ENCODE measurements at regions not wholly inside any gene's neighbourhood (a gene's known extent, or its start where the extent isn't known, plus 50 kb on each side); places are given as distances from the start of the nearest gene placed in this dataset.
"Not testable (repeated sequence)": the region's sequence is repeated elsewhere in the genome, so short reads cannot be mapped to it uniquely, and the experiment has no call there.

DNA sequence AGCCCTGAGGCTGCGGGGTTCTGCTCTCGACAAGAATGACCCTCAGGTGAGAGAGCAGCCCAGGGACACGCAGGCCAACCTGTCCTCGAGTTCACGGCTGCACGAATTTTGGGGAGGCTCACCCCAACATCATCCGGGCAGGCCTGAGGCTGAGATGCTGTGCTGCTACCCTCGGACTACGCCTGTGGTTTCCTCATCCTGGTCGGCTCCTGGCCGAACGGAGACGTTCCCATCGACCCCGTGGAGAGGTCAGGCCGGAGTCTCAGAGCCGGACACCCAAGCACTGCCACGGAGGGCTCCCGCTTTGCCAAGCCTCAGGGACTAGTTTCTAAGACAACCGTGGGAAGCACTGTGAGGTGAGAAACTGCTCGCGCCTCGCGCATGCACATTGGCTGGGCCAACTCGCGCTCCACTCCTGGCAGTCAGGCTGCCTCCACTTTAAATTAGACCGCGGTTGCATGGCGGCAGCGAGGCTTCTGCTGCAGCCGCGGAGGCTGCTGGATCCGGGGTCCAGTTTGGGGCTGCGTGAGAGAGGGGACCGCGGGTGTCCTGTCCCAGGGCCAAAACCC lies 203.4 kb downstream of the ZNF716 start:
- CTCF ChIA-PET (ENCODE audit: low intra/inter-chr PET ratio): no interaction called here
- Histone ChIP-seq H3K4me3 (no peak overlapping the region), H3K27me3 (ENCODE audit: control insufficient read depth in 2 of 2, insufficient read depth in 2 of 2, low read length in 2 of 2) (no peaks in the 10 kb centered on the region), H3K9me1 (ENCODE audit: control insufficient read depth, insufficient read depth, low read length) (no peaks in the 10 kb centered on the region), H3K9ac (ENCODE audit: insufficient read depth in 1 of 2, low read depth in 2 of 2, low read length in 2 of 2) (no peak overlapping the region), H2AFZ (ENCODE audit: low read depth, low read length) (no peak overlapping the region), H3K36me3 (ENCODE audit: control insufficient read depth, insufficient read depth, low read length) (no peaks in the 10 kb centered on the region), H3K9me3 (replicated peaks; ENCODE audit: control insufficient read depth, insufficient read depth, low read depth, low read length) (no peaks in the 10 kb centered on the region), H3K79me2 (ENCODE audit: control insufficient read depth, insufficient read depth, low read length) (no peaks in the 10 kb centered on the region), H4K20me1 (replicated peaks; ENCODE audit: control insufficient read depth, insufficient read depth, low read length) (no peaks in the 10 kb centered on the region), H3K4me1 (replicated peaks in 1 of 2; ENCODE audit: control insufficient read depth in 2 of 2, insufficient read depth in 2 of 2, low read length in 2 of 2) (no peaks in the 10 kb centered on the region), H3K27ac (ENCODE audit: extremely low read depth, low read depth, low read length) (no peak overlapping the region), H3K4me2 (ENCODE audit: insufficient read depth, low read length) (no peak overlapping the region)
- intact Hi-C loops (cut with micrococcal nuclease): no loop called here
- in situ Hi-C loops (cut with MboI): no loop called here
- WGBS (ENCODE audit: insufficient coverage, low coverage, missing lambda C conversion rate): under 1% methylated on average over 30 of the region's 36 CpGs
- no peak for ATAC-seq
- FAIRE-seq: no peak
- TF ChIP-seq PURB (CRISPR knock-in tag; IDR thresholded peaks at IDR 0.05; ENCODE audit: low read depth) (no peak), POU5F1 (IDR thresholded peaks at IDR 0.05; ENCODE audit: borderline replicate concordance, low read depth, low read length, partially characterized antibody) (no peak), RHOXF2B (CRISPR knock-in tag; conservative IDR thresholded peaks at IDR 0.05) (no peak), MTA3 (IDR thresholded peaks at IDR 0.05; ENCODE audit: borderline replicate concordance) (no peak)
- DNase-seq (ENCODE audit: extremely low read depth in 1 of 4, low spot score in 3 of 4): no peak
- BruUV-seq (replicated peaks): no TSS peak
- POLR2A ChIA-PET: no interaction called here

DNA sequence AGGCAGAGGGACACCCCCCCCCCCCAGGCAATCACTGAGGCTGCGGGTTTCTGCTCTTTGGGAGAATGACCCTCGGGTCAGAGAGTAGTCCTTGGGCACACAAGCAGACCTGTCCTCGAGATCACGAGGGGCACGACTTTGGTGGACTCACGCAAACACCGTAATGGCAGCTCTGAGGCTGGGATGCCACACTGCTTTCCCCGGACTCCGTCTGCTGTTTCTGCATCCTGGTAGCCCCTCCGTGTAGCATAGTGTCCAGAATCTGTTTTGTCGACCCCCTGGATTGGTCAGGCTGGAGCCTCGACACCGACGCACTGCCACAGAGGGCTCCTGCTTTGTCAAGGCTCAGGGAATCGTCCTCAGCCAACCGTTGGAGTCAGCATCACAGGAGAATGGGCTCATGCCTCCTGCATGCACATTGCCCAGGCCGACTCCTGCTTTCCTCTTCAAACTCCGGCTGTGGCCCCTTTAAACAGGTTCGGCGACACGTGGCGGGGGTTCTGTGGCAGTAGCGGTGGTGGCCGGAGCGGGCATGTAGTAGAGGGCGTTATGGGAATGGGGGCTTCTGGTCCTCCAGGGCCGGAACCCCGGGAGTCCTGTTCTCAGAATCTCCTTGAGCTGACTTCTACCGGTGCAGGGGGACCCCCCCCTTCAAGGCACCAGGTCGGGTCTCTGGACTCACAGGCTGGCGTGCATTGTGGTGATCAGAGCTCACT lies 205.3 kb downstream of the ZNF716 start:
- H3K9me1 ChIP-seq (ENCODE audit: control insufficient read depth, insufficient read depth, low read length); H3K9ac ChIP-seq (ENCODE audit: insufficient read depth in 1 of 2, low read depth in 2 of 2, low read length in 2 of 2); H3K27ac ChIP-seq (ENCODE audit: extremely low read depth, low read depth, low read length); in situ Hi-C loops (cut with MboI); H3K79me2 ChIP-seq (ENCODE audit: control insufficient read depth, insufficient read depth, low read length); CTCF ChIA-PET (ENCODE audit: low intra/inter-chr PET ratio); H4K20me1 ChIP-seq (replicated peaks; ENCODE audit: control insufficient read depth, insufficient read depth, low read length); H3K4me2 ChIP-seq (ENCODE audit: insufficient read depth, low read length); H3K4me3 ChIP-seq; H3K9me3 ChIP-seq (replicated peaks; ENCODE audit: control insufficient read depth, insufficient read depth, low read depth, low read length); H3K36me3 ChIP-seq (ENCODE audit: control insufficient read depth, insufficient read depth, low read length); ATAC-seq; POLR2A ChIA-PET; DNase-seq (ENCODE audit: extremely low read depth in 1 of 4, low spot score in 3 of 4); intact Hi-C loops (cut with micrococcal nuclease); H2AFZ ChIP-seq (ENCODE audit: low read depth, low read length); H3K4me1 ChIP-seq (replicated peaks in 1 of 2; ENCODE audit: control insufficient read depth in 2 of 2, insufficient read depth in 2 of 2, low read length in 2 of 2); H3K27me3 ChIP-seq (ENCODE audit: control insufficient read depth in 2 of 2, insufficient read depth in 2 of 2, low read length in 2 of 2); BruUV-seq (replicated peaks); FAIRE-seq: not testable (repeated sequence)
- 0% methylated on average over 26 of the region's 31 CpGs for WGBS (ENCODE audit: insufficient coverage, low coverage, missing lambda C conversion rate)

DNA sequence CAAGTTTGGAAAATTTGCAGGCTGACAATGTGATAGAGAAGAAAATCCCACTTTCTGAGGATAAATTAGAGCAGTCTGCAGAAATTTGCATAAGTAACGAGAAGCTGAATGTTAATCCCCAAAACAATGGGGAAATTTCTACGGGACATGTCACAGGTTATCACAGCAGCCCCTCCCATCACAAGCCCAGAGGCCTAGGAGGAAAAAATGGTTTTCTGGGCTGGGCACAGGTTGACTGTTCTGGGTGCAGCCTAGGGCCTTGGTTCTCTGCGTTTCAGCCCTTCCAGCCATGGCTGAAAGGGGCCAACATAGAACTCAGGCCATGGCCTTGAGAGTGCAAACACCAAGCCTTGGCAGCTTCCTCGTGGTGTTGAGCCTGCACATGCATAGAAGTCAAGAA lies 209.2 kb downstream of the ZNF716 start:
- BruUV-seq (replicated peaks); DNase-seq (ENCODE audit: extremely low read depth in 1 of 4, low spot score in 3 of 4); H3K27me3 ChIP-seq (ENCODE audit: control insufficient read depth in 2 of 2, insufficient read depth in 2 of 2, low read length in 2 of 2); H3K36me3 ChIP-seq (ENCODE audit: control insufficient read depth, insufficient read depth, low read length); H3K4me1 ChIP-seq (replicated peaks in 1 of 2; ENCODE audit: control insufficient read depth in 2 of 2, insufficient read depth in 2 of 2, low read length in 2 of 2); H3K9ac ChIP-seq (ENCODE audit: insufficient read depth in 1 of 2, low read depth in 2 of 2, low read length in 2 of 2); ATAC-seq; H3K79me2 ChIP-seq (ENCODE audit: control insufficient read depth, insufficient read depth, low read length); FAIRE-seq; in situ Hi-C loops (cut with MboI); H2AFZ ChIP-seq (ENCODE audit: low read depth, low read length); CTCF ChIA-PET (ENCODE audit: low intra/inter-chr PET ratio); H3K9me3 ChIP-seq (replicated peaks; ENCODE audit: control insufficient read depth, insufficient read depth, low read depth, low read length); POLR2A ChIA-PET; H4K20me1 ChIP-seq (replicated peaks; ENCODE audit: control insufficient read depth, insufficient read depth, low read length); H3K27ac ChIP-seq (ENCODE audit: extremely low read depth, low read depth, low read length); H3K4me2 ChIP-seq (ENCODE audit: insufficient read depth, low read length); H3K9me1 ChIP-seq (ENCODE audit: control insufficient read depth, insufficient read depth, low read length); H3K4me3 ChIP-seq; intact Hi-C loops (cut with micrococcal nuclease): not testable (repeated sequence)
- WGBS (ENCODE audit: insufficient coverage, low coverage, missing lambda C conversion rate): 0% methylated on average over 4 of the region's 4 CpGs

Measured in K562 (cell line).